Endothelial cell of umbilical vein (primary cell): ENCODE measurements at regions not wholly inside any gene's neighbourhood (a gene's known extent, or its start where the extent isn't known, plus 50 kb on each side); places are given as distances from the start of the nearest gene placed in this dataset.
A peak's percentile ranks its signal among the peaks of the same experiment; 100 is the strongest.

Experiments used
- BruUV-seq: library from RNA; stranded (reverse); fragments of 400-500 nt; replicated peaks from 2 replicates; lab custom pipeline; 2021; lab: Mats Ljungman, UMichigan
- CTCF ChIA-PET: fragments of 300-600, 350-600 bp; sonication (Branson Sonifier 250); formaldehyde crosslinking; loops from one replicate; lab custom pipeline; 2021; ENCODE audit warnings: antibody characterized with exemption, inconsistent platforms; lab: Charles Lee
- POLR2A ChIA-PET: fragments of 300-600, 350-600 bp; sonication (Branson Sonifier 250); formaldehyde crosslinking; loops from one replicate; lab custom pipeline; 2021; ENCODE audit warnings: antibody characterized with exemption, inconsistent platforms; lab: Charles Lee
- DNase-seq: peaks from one replicate; pipeline ENCODE4 v3.0.0-alpha.2; 2011; ENCODE audit warnings: low read depth, low spot score
- FAIRE-seq: peaks from 2 replicates; lab custom pipeline; 2011; peaks lifted over from hg19 to GRCh38; lab: Jason Lieb, UNC
- H2AFZ ChIP-seq: 2 replicates; pipeline ENCODE4 v1.6.0; 2012; ENCODE audit warnings: low read depth, low read length, control low read depth, inconsistent platforms
- H3K27ac ChIP-seq: 2 replicates; pipeline ENCODE4 v1.5.1; 2011; ENCODE audit warnings: low read depth, mild to moderate bottlenecking, control low read depth, low read length, moderate library complexity; ENCODE audit not compliant: insufficient read depth
- H3K27me3 ChIP-seq, 2 experiments: 2 replicates each; pipeline versions ENCODE4 v1.6.0 to v1.6.1; 2011; ENCODE audit warnings: low read length in 2 of 2, mixed read lengths in 1 of 2; ENCODE audit not compliant: control insufficient read depth in 2 of 2, insufficient read depth in 2 of 2
- H3K36me3 ChIP-seq, 2 experiments: 2 replicates in 1 of 2; 3 replicates in 1 of 2; pipeline ENCODE4 v1.5.1; 2011; ENCODE audit warnings: low read length in 2 of 2, mild to moderate bottlenecking in 1 of 2, moderate library complexity in 1 of 2; ENCODE audit not compliant: control insufficient read depth in 2 of 2, insufficient read depth in 2 of 2; ENCODE audit errors: extremely low read depth in 1 of 2
- H3K4me1 ChIP-seq: 3 replicates; pipeline ENCODE4 v1.5.1; 2011; ENCODE audit warnings: mild to moderate bottlenecking, low read length; ENCODE audit not compliant: control insufficient read depth, insufficient read depth; ENCODE audit errors: extremely low read depth
- H3K4me2 ChIP-seq: 2 replicates; pipeline ENCODE4 v1.6.1; 2011; ENCODE audit warnings: low read length, control low read depth, mixed read lengths; ENCODE audit not compliant: insufficient read depth
- H3K4me3 ChIP-seq, 3 experiments: fragments of 200-600 bp in 1 of 3; sonication (generic), shearing (Covaris generic) in 1 of 3; replicated peaks in 1 of 3; 2 replicates each; pipeline ENCODE4 v1.5.1; 2011 to 2016; ENCODE audit warnings: control low read depth in 3 of 3, low read length in 3 of 3, mild to moderate bottlenecking in 2 of 3, inconsistent platforms in 1 of 3, low read depth in 1 of 3, moderate library complexity in 1 of 3; ENCODE audit not compliant: insufficient read depth in 1 of 3
- H3K79me2 ChIP-seq: 2 replicates; pipeline ENCODE4 v1.6.0; 2012; ENCODE audit warnings: low read length, inconsistent platforms; ENCODE audit not compliant: control insufficient read depth, insufficient read depth
- H3K9ac ChIP-seq: replicated peaks from 2 replicates; pipeline ENCODE3; 2011; ENCODE audit warnings: low read length, control low read depth; ENCODE audit not compliant: insufficient read depth; ENCODE audit errors: extremely low read depth
- H3K9me1 ChIP-seq: replicated peaks from 3 replicates; pipeline ENCODE4 v1.6.0; 2011; ENCODE audit warnings: mild to moderate bottlenecking, low read length; ENCODE audit not compliant: control insufficient read depth, insufficient read depth; ENCODE audit errors: extremely low read depth
- H3K9me3 ChIP-seq: replicated peaks from 2 replicates; pipeline ENCODE4 v1.5.1; 2012; ENCODE audit warnings: low read length, inconsistent platforms; ENCODE audit not compliant: control insufficient read depth, insufficient read depth
- H4K20me1 ChIP-seq: replicated peaks from 2 replicates; pipeline ENCODE3; 2011; ENCODE audit warnings: mild to moderate bottlenecking, low read length; ENCODE audit not compliant: control insufficient read depth, insufficient read depth; ENCODE audit errors: extremely low read depth
- CTCF ChIP-seq, 2 donors: IDR thresholded peaks; 1 replicate in 1 of 2; 2 replicates in 1 of 2; pipeline ENCODE4 v1.5.1; 2011; ENCODE audit warnings: low read length in 2 of 2, mild to moderate bottlenecking in 2 of 2, moderate library complexity in 2 of 2, control low read depth in 1 of 2, inconsistent platforms in 1 of 2, low read depth in 1 of 2; ENCODE audit not compliant: insufficient read depth in 1 of 2; ENCODE audit errors: extremely low read depth in 1 of 2
- EZH2 ChIP-seq: IDR thresholded peaks from 2 replicates; pipeline ENCODE4 v1.6.1; 2012; ENCODE audit warnings: borderline replicate concordance, low read depth, mild to moderate bottlenecking, moderate library complexity, low read length, inconsistent platforms; ENCODE audit not compliant: severe bottlenecking
- FOS ChIP-seq: IDR thresholded peaks from 2 replicates; pipeline ENCODE4 v1.6.1; 2011; ENCODE audit warnings: mild to moderate bottlenecking, low read length, moderate library complexity, borderline replicate concordance; ENCODE audit not compliant: insufficient read depth
- GATA2 ChIP-seq: IDR thresholded peaks from 2 replicates; pipeline ENCODE4 v1.7.0; 2011; ENCODE audit warnings: low read depth, mild to moderate bottlenecking, moderate library complexity, mixed read lengths, low read length; ENCODE audit not compliant: insufficient read length, insufficient read depth
- JUN ChIP-seq: IDR thresholded peaks from 2 replicates; pipeline ENCODE4 v1.6.1; 2011; ENCODE audit warnings: borderline replicate concordance, low read depth; ENCODE audit not compliant: insufficient read length, insufficient read depth
- MYC ChIP-seq: IDR thresholded peaks from one replicate; pipeline ENCODE4 v1.6.1; 2011; ENCODE audit warnings: mild to moderate bottlenecking, low read depth, low read length
- POLR2A ChIP-seq: IDR thresholded peaks from 2 replicates; pipeline ENCODE4 v1.6.1; 2012; ENCODE audit warnings: low read depth, mild to moderate bottlenecking, control low read depth, low read length
- POLR2AphosphoS5 ChIP-seq: IDR thresholded peaks from 2 replicates; pipeline ENCODE4 v1.6.1; 2012; ENCODE audit warnings: low read depth, mild to moderate bottlenecking, control low read depth, low read length, moderate library complexity; ENCODE audit not compliant: insufficient read depth
- dilution Hi-C: fragments of 300-500 bp; cut with MboI; formaldehyde crosslinking; loops from one replicate; pipeline ENCODE4 v1.15.0; 2019; ENCODE audit warnings: low sequenced_read_pairs; ENCODE audit not compliant: extremely low pct_ligation_motif_present
- intact Hi-C: fragments of 100-400 bp; cut with micrococcal nuclease; formaldehyde crosslinking; loops from one replicate; pipeline ENCODE4 v1.10.0; 2022
- TF ChIP-seq, protein P1 (sequence below): IDR thresholded peaks from 2 replicates; pipeline ENCODE4 v1.6.1; 2011; ENCODE audit not compliant: insufficient read depth, insufficient read length

DNA sequence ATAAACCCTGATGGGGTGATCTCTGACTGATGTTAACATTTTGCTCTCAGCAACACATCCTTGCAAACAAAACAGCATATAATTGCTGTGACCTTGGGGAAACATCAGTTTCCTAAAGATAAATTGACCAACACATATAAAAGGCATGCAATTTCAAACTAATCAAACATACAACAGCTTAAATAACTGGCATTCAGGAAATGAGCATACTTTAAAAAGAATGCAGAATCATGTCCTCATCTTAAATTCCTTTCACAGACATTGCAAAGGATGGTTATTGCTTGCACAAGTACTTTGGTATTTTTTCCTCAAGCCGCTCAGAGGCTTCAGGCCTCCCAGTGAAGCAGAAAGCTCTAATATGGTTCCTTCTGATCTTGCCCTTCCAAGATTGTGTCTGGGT lies 53.4 kb upstream of the RGS18 start:
- intact Hi-C loops, result loop anchor here (1.0 to 10.0 kb wide), 8 partner anchors 17 to 1082 kb away; no protein-coding TSS in a partner anchor
- TF ChIP-seq GATA2, result peak; percentile 94
- TF ChIP-seq POLR2AphosphoS5, result peak; percentile 76
- no peak for TF ChIP-seq MYC
- peak; percentile 73 for TF ChIP-seq POLR2A
- peak; percentile 71 for TF ChIP-seq FOS
- TF ChIP-seq, protein P1, sequence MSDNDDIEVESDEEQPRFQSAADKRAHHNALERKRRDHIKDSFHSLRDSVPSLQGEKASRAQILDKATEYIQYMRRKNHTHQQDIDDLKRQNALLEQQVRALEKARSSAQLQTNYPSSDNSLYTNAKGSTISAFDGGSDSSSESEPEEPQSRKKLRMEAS, result no peak
- TF ChIP-seq CTCF (IDR thresholded peaks at IDR 0.05; ENCODE audit: extremely low read depth in 1 of 2, insufficient read depth in 1 of 2, low read depth in 1 of 2, low read length in 2 of 2), result no peak
- TF ChIP-seq EZH2, result no peak
- TF ChIP-seq JUN, result peak; percentile 98
- no peaks in the 10 kb centered on the region for H3K9me1 ChIP-seq
- H3K27ac ChIP-seq, result peak overlapping the region; percentile 100
- H3K4me3 ChIP-seq, result no peak overlapping the region
- H3K4me1 ChIP-seq, result peaks cover 23% of the 10 kb centered on the region
- H3K36me3 ChIP-seq, result no peaks in the 10 kb centered on the region
- no peaks in the 10 kb centered on the region for H3K79me2 ChIP-seq
- FAIRE-seq (peak; percentile 86), DNase-seq (peak; percentile 96)
- dilution Hi-C loops, result no loop called here
- peak overlapping the region; percentile 90 for H3K9ac ChIP-seq
- ChIA-PET POLR2A (no interaction called here), CTCF (interaction anchor here (0.8 to 1.8 kb wide), 6 partner anchors 13 to 339 kb away, joined by 3 to 8 read pairs (median 5); no protein-coding TSS in a partner anchor)
- no TSS peak for BruUV-seq
- peak overlapping the region; percentile 79 for H2AFZ ChIP-seq
- peak overlapping the region; percentile 65 for H3K4me2 ChIP-seq
- no peaks in the 10 kb centered on the region for H3K9me3 ChIP-seq
- H4K20me1 ChIP-seq, result no peaks in the 10 kb centered on the region
- H3K27me3 ChIP-seq, result no peaks in the 10 kb centered on the region
